Neuron (in vitro differentiated cells): ENCODE measurements at regions not wholly inside any gene's neighbourhood (a gene's known extent, or its start where the extent isn't known, plus 50 kb on each side); places are given as distances from the start of the nearest gene placed in this dataset.
"Not testable (repeated sequence)": the region's sequence is repeated elsewhere in the genome, so short reads cannot be mapped to it uniquely, and the experiment has no call there.

Experiments
- H2AFZ ChIP-seq: one replicate; pipeline ENCODE4 v1.6.1; 2013; ENCODE audit warnings: low read depth, mild to moderate bottlenecking, inconsistent platforms, low read length, moderate library complexity
- H3K27me3 ChIP-seq: one replicate; pipeline ENCODE4 v1.6.1; 2013; ENCODE audit warnings: low read length; ENCODE audit not compliant: insufficient read depth
- H3K36me3 ChIP-seq: one replicate; pipeline ENCODE4 v1.6.1; 2013; ENCODE audit warnings: low read length; ENCODE audit not compliant: insufficient read depth
- H3K4me1 ChIP-seq: one replicate; pipeline ENCODE4 v1.6.1; 2013; ENCODE audit warnings: low read length; ENCODE audit not compliant: insufficient read depth
- H3K4me3 ChIP-seq: 2 replicates; pipeline ENCODE4 v1.5.1; 2013; ENCODE audit warnings: mild to moderate bottlenecking, low read length, moderate library complexity
- H3K9me3 ChIP-seq: one replicate; pipeline ENCODE4 v1.6.1; 2013; ENCODE audit warnings: low read length

- Histone ChIP-seq H3K4me1 (no peaks in the 10 kb centered on the region), H3K36me3 (no peaks in the 10 kb centered on the region), H3K27me3 (peaks cover 31% of the 10 kb centered on the region), H3K9me3 (peaks cover 3% of the 10 kb centered on the region), H3K4me3 (no peak overlapping the region), H2AFZ (no peak overlapping the region)
These were observed 166.3 kb upstream of the FOXF1 start for GRCh38 chr16:86343796-86344585.

GRCh38 chr16:86344586-86344871 lies 165.8 kb upstream of the FOXF1 start:
- Histone ChIP-seq H3K27me3 (peaks cover 33% of the 10 kb centered on the region), H3K36me3 (no peaks in the 10 kb centered on the region), H3K4me1 (no peaks in the 10 kb centered on the region), H3K4me3 (no peak overlapping the region), H2AFZ (no peak overlapping the region), H3K9me3 (peaks cover 3% of the 10 kb centered on the region)

- no peaks in the 10 kb centered on the region for H3K4me1 ChIP-seq
- no peak overlapping the region for H3K4me3 ChIP-seq
- peaks cover 3% of the 10 kb centered on the region for H3K9me3 ChIP-seq
- no peaks in the 10 kb centered on the region for H3K36me3 ChIP-seq
- H2AFZ ChIP-seq, result no peak overlapping the region
- peaks cover 37% of the 10 kb centered on the region for H3K27me3 ChIP-seq
These were observed 165.4 kb upstream of the FOXF1 start for GRCh38 chr16:86344881-86345280.

- Histone ChIP-seq H3K4me3 (no peak overlapping the region), H3K4me1 (no peaks in the 10 kb centered on the region), H3K36me3 (no peaks in the 10 kb centered on the region), H2AFZ (no peak overlapping the region), H3K27me3 (peaks cover 39% of the 10 kb centered on the region), H3K9me3 (peaks cover 3% of the 10 kb centered on the region)
These were observed 164.8 kb upstream of the FOXF1 start for GRCh38 chr16:86345516-86345915.

- Histone ChIP-seq H2AFZ (no peak overlapping the region), H3K4me1 (no peaks in the 10 kb centered on the region)
These were observed 164.3 kb upstream of the FOXF1 start for GRCh38 chr16:86346034-86346433.

GRCh38 chr16:86347090-86347489 lies 163.2 kb upstream of the FOXF1 start:
- H3K4me1 ChIP-seq, result no peaks in the 10 kb centered on the region
- no peak overlapping the region for H2AFZ ChIP-seq
- peaks cover 3% of the 10 kb centered on the region for H3K9me3 ChIP-seq
- H3K36me3 ChIP-seq, result no peaks in the 10 kb centered on the region
- H3K4me3 ChIP-seq, result no peak overlapping the region
- H3K27me3 ChIP-seq, result peaks cover 31% of the 10 kb centered on the region

More at GRCh38 chr16:86346034-86346433, 164.3 kb upstream of the FOXF1 start:
- Histone ChIP-seq H3K4me3 (no peak overlapping the region), H3K9me3 (peaks cover 3% of the 10 kb centered on the region), H3K27me3 (peaks cover 39% of the 10 kb centered on the region), H3K36me3 (no peaks in the 10 kb centered on the region)

GRCh38 chr16:86347916-86348555 lies 162.3 kb upstream of the FOXF1 start:
- Histone ChIP-seq H3K4me3 (no peak overlapping the region), H3K4me1 (no peaks in the 10 kb centered on the region), H3K9me3 (peaks cover 3% of the 10 kb centered on the region), H3K36me3 (no peaks in the 10 kb centered on the region), H3K27me3 (peaks cover 24% of the 10 kb centered on the region), H2AFZ (no peak overlapping the region)

GRCh38 chr16:86349338-86349900 lies 160.9 kb upstream of the FOXF1 start:
- peaks cover 12% of the 10 kb centered on the region for H3K27me3 ChIP-seq
- H3K4me1 ChIP-seq, result no peaks in the 10 kb centered on the region
- peaks cover 3% of the 10 kb centered on the region for H3K9me3 ChIP-seq
- H2AFZ ChIP-seq, result no peak overlapping the region
- H3K4me3 ChIP-seq, result no peak overlapping the region
- no peaks in the 10 kb centered on the region for H3K36me3 ChIP-seq

GRCh38 chr16:86350289-86350688 lies 160.0 kb upstream of the FOXF1 start:
- no peaks in the 10 kb centered on the region for H3K4me1 ChIP-seq
- H3K27me3 ChIP-seq, result peaks cover 8% of the 10 kb centered on the region
- H3K4me3 ChIP-seq, result no peak overlapping the region

GRCh38 chr16:86351041-86351784 lies 159.1 kb upstream of the FOXF1 start:
- Histone ChIP-seq H3K4me1 (no peaks in the 10 kb centered on the region), H3K36me3 (no peaks in the 10 kb centered on the region), H3K9me3 (peaks cover under 1% of the 10 kb centered on the region), H3K4me3 (no peak overlapping the region), H3K27me3 (peaks cover 8% of the 10 kb centered on the region), H2AFZ (no peak overlapping the region)

More at GRCh38 chr16:86350289-86350688, 160.0 kb upstream of the FOXF1 start:
- H2AFZ ChIP-seq, result no peak overlapping the region
- H3K36me3 ChIP-seq, result no peaks in the 10 kb centered on the region
- peaks cover 3% of the 10 kb centered on the region for H3K9me3 ChIP-seq

GRCh38 chr16:86351785-86352139 lies 158.6 kb upstream of the FOXF1 start:
- H3K4me3 ChIP-seq, H3K4me1 ChIP-seq, H3K9me3 ChIP-seq, H3K36me3 ChIP-seq, H3K27me3 ChIP-seq, H2AFZ ChIP-seq: not testable (repeated sequence)

- Histone ChIP-seq H3K4me3 (no peak overlapping the region), H3K9me3 (no peaks in the 10 kb centered on the region), H3K4me1 (no peaks in the 10 kb centered on the region), H2AFZ (no peak overlapping the region), H3K36me3 (no peaks in the 10 kb centered on the region), H3K27me3 (peaks cover 8% of the 10 kb centered on the region)
These were observed 157.2 kb upstream of the FOXF1 start for GRCh38 chr16:86353148-86353547.

- Histone ChIP-seq H3K36me3 (no peaks in the 10 kb centered on the region), H2AFZ (no peak overlapping the region), H3K4me3 (no peak overlapping the region), H3K27me3 (peaks cover 8% of the 10 kb centered on the region), H3K9me3 (no peaks in the 10 kb centered on the region), H3K4me1 (no peaks in the 10 kb centered on the region)
These were observed 156.4 kb upstream of the FOXF1 start for GRCh38 chr16:86353948-86354347.
